Heart left ventricle (tissue), 16 donors: ENCODE measurements at regions not wholly inside any gene's neighbourhood (a gene's known extent, or its start where the extent isn't known, plus 50 kb on each side); places are given as distances from the start of the nearest gene placed in this dataset.

ENCODE experiments used
- ATAC-seq, 4 donors: fragments of 200-7000 bp; cut with Tn5 transposase; one replicate each; pipeline ENCODE4 v1.9.1; 2020 to 2022; ENCODE audit warnings: moderate library complexity in 4 of 4, mild to moderate bottlenecking in 3 of 4, moderate number of reproducible peaks in 1 of 4
- DNase-seq, 5 donors: peaks; one replicate each; pipeline ENCODE4 v3.0.0-alpha.2; 2020
- H3K27ac ChIP-seq, 12 donors: fragments of 200-600 bp; sonication (generic) in 4 of 12; one replicate each; pipeline versions ENCODE4 v1.5.0 to v1.8.0; 2016 to 2022; ENCODE audit warnings: mild to moderate bottlenecking in 2 of 12
- H3K27me3 ChIP-seq, 9 donors: fragments of 200-600 bp; sonication (generic) in 2 of 9; one replicate each; pipeline versions ENCODE4 v1.5.1 to v1.8.0; 2016 to 2022; ENCODE audit warnings: mild to moderate bottlenecking in 3 of 9
- H3K36me3 ChIP-seq, 9 donors: fragments of 200-600 bp; sonication (generic) in 2 of 9; one replicate each; pipeline versions ENCODE4 v1.5.0 to v1.8.0; 2018 to 2022; ENCODE audit warnings: mild to moderate bottlenecking in 2 of 9
- H3K4me1 ChIP-seq, 12 donors: fragments of 200-600 bp; sonication (generic) in 4 of 12; one replicate each; pipeline versions ENCODE4 v1.5.0 to v1.8.0; 2016 to 2022; ENCODE audit warnings: mild to moderate bottlenecking in 3 of 12
- H3K4me3 ChIP-seq, 12 donors: fragments of 200-600 bp; sonication (generic) in 4 of 12; one replicate each; pipeline versions ENCODE4 v1.5.0 to v1.8.0; 2017 to 2022; ENCODE audit warnings: mild to moderate bottlenecking in 9 of 12, moderate library complexity in 4 of 12
- H3K9me3 ChIP-seq, 12 donors: fragments of 200-600 bp; sonication (generic) in 4 of 12; one replicate each; pipeline versions ENCODE4 v1.5.0 to v1.8.0; 2016 to 2022; ENCODE audit warnings: mild to moderate bottlenecking in 1 of 12
- CTCF ChIP-seq, 12 donors: fragments of 200-600 bp; sonication (generic) in 4 of 12; IDR thresholded peaks; one replicate each; pipeline versions ENCODE4 v1.5.0 to v1.8.0; 2018 to 2022; ENCODE audit warnings: antibody characterized with exemption in 12 of 12, mild to moderate bottlenecking in 5 of 12
- POLR2A ChIP-seq, 2 donors: fragments of 450-650 bp; IDR thresholded peaks; one replicate each; pipeline ENCODE4 v1.6.1; 2017; ENCODE audit warnings: antibody characterized with exemption in 2 of 2, mild to moderate bottlenecking in 2 of 2, moderate library complexity in 2 of 2
- WGBS, 4 donors: extraction: QIAGEN DNeasy Blood & Tissue Kit in 2 of 4; methylation state at CpG; one replicate each; pipeline versions ENCODE4 v1.1.5 to v1.1.7; 2013 to 2018; 5-methylcytosine and 5-hydroxymethylcytosine counted together
- intact Hi-C, 10 donors: fragments of 100-400 bp; cut with DNase I; formaldehyde crosslinking; loops; one replicate each; pipeline versions ENCODE4 v1.11.1 to v1.14.2; 2022
- donor health status: ischemic (EF 13 %, LVEDD 7.1; RV severe dilation, severe dysfunction).
- donor health status: healthy with polysubstance abuse.
- donor health status: DM: no; HTN: yes; CAD: no.
- donor health status: DM: no; HTN: no; CAD: no.
- donor health status: ischemic (EF 25% LVEDD 6.9; RV normal size, moderate dysfunction).
- donor health status: ischemic (EF 25% LVEDD 5.7; RV mildly dilated, moderate dysfunction).
- donor health status: healthy.
- donor health status: DM: yes; HTN: yes; CAD: no.
- donor health status: ischemic (EF 35%, LVEDD 5.7; RV mildly dilated, moderate dysfunction).
- donor health status: nonischemic (EF 11% LVEDD 7.7; RV severe dilation, severe dysfunction).
- donor health status: DM: yes; HTN: yes; CAD: no.
- donor health status: PGD.
- donor health status: ischemic (EF 29% LVEDD 5.4; RV normal size, mild dysfunction).
- donor health status: nonischemic (EF 23%, LVEDD 6.1; RV moderate dilation, normal function).

- H3K36me3 ChIP-seq: no peaks in the 10 kb centered on the region
- WGBS, 4 donors: 63 to 72% (median 70%) methylated on average over 2 of the region's 2 CpGs
- intact Hi-C loops: no loop called here
- no peaks in the 10 kb centered on the region for H3K27me3 ChIP-seq
- H3K4me3 ChIP-seq: no peak overlapping the region
- H3K9me3 ChIP-seq: peaks cover 0 to 6% (median 0%) of the 10 kb centered on the region in 12 donors
- TF ChIP-seq CTCF (IDR thresholded peaks at IDR 0.05): no peak
- TF ChIP-seq POLR2A (IDR thresholded peaks at IDR 0.05): no peak
- DNase-seq (no peak), ATAC-seq (no peak)
- no peak overlapping the region for H3K27ac ChIP-seq
- no peaks in the 10 kb centered on the region for H3K4me1 ChIP-seq
Measured at GRCh38 chr4:65825116-65825753, 154.9 kb upstream of the EPHA5 start.

GRCh38 chr4:65819192-65819591 is 148.9 kb upstream of the EPHA5 start:
- ATAC-seq: no peak
- WGBS, 4 donors: 83 to 94% (median 91%) methylated on average over 1 of the region's 1 CpG
- H3K4me3 ChIP-seq: no peak overlapping the region

GRCh38 chr4:65805936-65806335 is 135.6 kb upstream of the EPHA5 start:
- no peak for DNase-seq
- TF ChIP-seq POLR2A (IDR thresholded peaks at IDR 0.05): no peak
- intact Hi-C loops: no loop called here
- no peak overlapping the region for H3K27ac ChIP-seq
- H3K9me3 ChIP-seq: peaks cover 0 to 4% (median 0%) of the 10 kb centered on the region in 12 donors
- no peaks in the 10 kb centered on the region for H3K4me1 ChIP-seq
- H3K36me3 ChIP-seq: no peaks in the 10 kb centered on the region
- ATAC-seq: no peak
- H3K4me3 ChIP-seq: no peak overlapping the region
- no peaks in the 10 kb centered on the region for H3K27me3 ChIP-seq

More at GRCh38 chr4:65819192-65819591, 148.9 kb upstream of the EPHA5 start:
- intact Hi-C loops: no loop called here
- no peak for TF ChIP-seq CTCF (IDR thresholded peaks at IDR 0.05)
- no peak for TF ChIP-seq POLR2A (IDR thresholded peaks at IDR 0.05)
- no peaks in the 10 kb centered on the region for H3K27me3 ChIP-seq
- DNase-seq: no peak
- no peak overlapping the region for H3K27ac ChIP-seq
- H3K4me1 ChIP-seq: no peaks in the 10 kb centered on the region
- H3K36me3 ChIP-seq: no peaks in the 10 kb centered on the region
- peaks cover 0 to 31% (median 5%) of the 10 kb centered on the region in 12 donors for H3K9me3 ChIP-seq

GRCh38 chr4:65799513-65799912 is 129.2 kb upstream of the EPHA5 start:
- ATAC-seq: no peak
- H3K9me3 ChIP-seq: peaks cover 0 to 4% (median 0%) of the 10 kb centered on the region in 12 donors
- intact Hi-C loops: no loop called here
- no peak overlapping the region for H3K27ac ChIP-seq
- TF ChIP-seq CTCF (IDR thresholded peaks at IDR 0.05): no peak
- TF ChIP-seq POLR2A (IDR thresholded peaks at IDR 0.05): no peak
- no peaks in the 10 kb centered on the region for H3K36me3 ChIP-seq
- no peaks in the 10 kb centered on the region for H3K27me3 ChIP-seq
- H3K4me3 ChIP-seq: no peak overlapping the region
- H3K4me1 ChIP-seq: no peaks in the 10 kb centered on the region
- DNase-seq: no peak
- WGBS, 4 donors: 84 to 94% (median 91%) methylated on average over 14 of the region's 14 CpGs
